ENCODE measurements at regions not wholly inside any gene's neighbourhood (a gene's known extent, or its start where the extent isn't known, plus 50 kb on each side); places are given as distances from the start of the nearest gene placed in this dataset.
"Not testable (repeated sequence)": the region's sequence is repeated elsewhere in the genome, so short reads cannot be mapped to it uniquely, and the experiment has no call there.

- Histone ChIP-seq H3K9me3 (ENCODE audit: low read depth) (no peaks in the 10 kb centered on the region), H3K4me1 (ENCODE audit: low read depth) (no peaks in the 10 kb centered on the region), H3K27me3 (no peaks in the 10 kb centered on the region), H3K36me3 (no peaks in the 10 kb centered on the region), H3K4me3 (no peak overlapping the region), H3K27ac (no peak overlapping the region)
- DNase-seq (ENCODE audit: low read depth in 1 of 2, low spot score in 1 of 2), result no peak
- TF ChIP-seq CTCF (IDR thresholded peaks at IDR 0.05; ENCODE audit: low read depth, low read length), result no peak
Measured at GRCh38 chr13:59277106-59277505, 886.6 kb downstream of the DIAPH3 start.

GRCh38 chr13:59279028-59279427 lies 884.7 kb downstream of the DIAPH3 start:
- DNase-seq (ENCODE audit: low read depth in 1 of 2, low spot score in 1 of 2), result peak; percentile 1 to 10
- H3K9me3 ChIP-seq (ENCODE audit: low read depth), result no peaks in the 10 kb centered on the region
- no peak overlapping the region for H3K27ac ChIP-seq
- no peaks in the 10 kb centered on the region for H3K27me3 ChIP-seq
- no peak for TF ChIP-seq CTCF (IDR thresholded peaks at IDR 0.05; ENCODE audit: low read depth, low read length)
- no peaks in the 10 kb centered on the region for H3K4me1 ChIP-seq (ENCODE audit: low read depth)
- H3K36me3 ChIP-seq, result no peaks in the 10 kb centered on the region
- no peak overlapping the region for H3K4me3 ChIP-seq

DNA sequence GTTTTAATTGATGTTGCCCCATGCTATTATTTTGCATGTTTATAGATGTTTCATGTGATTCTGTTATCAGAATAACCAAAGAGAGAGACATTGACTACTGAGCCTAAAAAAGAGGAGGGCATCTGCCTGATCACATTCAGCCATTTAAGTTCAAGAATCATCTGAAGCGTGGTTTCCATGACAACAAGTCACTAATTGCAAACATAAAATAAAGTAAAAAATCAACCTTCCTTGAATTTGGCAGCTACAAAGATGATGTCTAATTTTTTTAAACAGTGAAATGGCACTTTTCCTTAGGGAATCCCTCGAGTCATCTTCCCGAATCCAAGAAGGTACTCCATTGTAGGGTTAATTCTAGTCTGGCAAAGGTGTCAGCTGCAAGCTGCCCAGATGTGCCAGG lies 884.2 kb downstream of the DIAPH3 start:
- Histone ChIP-seq H3K27me3 (no peaks in the 10 kb centered on the region), H3K9me3 (ENCODE audit: low read depth) (no peaks in the 10 kb centered on the region), H3K27ac (no peak overlapping the region), H3K36me3 (no peaks in the 10 kb centered on the region), H3K4me3 (no peak overlapping the region), H3K4me1 (ENCODE audit: low read depth) (no peaks in the 10 kb centered on the region)
- no peak for TF ChIP-seq CTCF (IDR thresholded peaks at IDR 0.05; ENCODE audit: low read depth, low read length)
- DNase-seq (ENCODE audit: low read depth in 1 of 2, low spot score in 1 of 2), result no peak

DNA sequence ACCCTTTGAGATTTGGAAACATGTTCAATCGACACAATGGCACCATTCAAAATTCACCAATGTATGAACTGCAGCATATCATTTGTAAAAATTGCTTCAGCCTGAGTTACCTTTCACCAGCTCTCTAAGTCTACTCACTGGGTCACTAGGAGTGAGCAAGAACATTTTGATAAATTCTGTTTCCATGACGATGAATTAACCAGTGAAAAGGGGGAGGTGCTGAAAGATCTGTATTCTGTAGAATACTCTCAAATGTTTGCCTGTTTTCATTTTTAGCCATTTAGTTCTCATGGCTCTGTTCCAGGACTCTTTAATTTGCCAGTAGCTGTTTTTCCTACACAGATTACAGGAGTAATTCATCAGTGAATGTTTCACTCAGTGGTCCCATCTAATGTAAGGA lies 883.4 kb downstream of the DIAPH3 start:
- peak in 1 of 2 donors; percentile 22 for DNase-seq (ENCODE audit: low read depth in 1 of 2, low spot score in 1 of 2)
- Histone ChIP-seq H3K27ac (no peak overlapping the region), H3K4me3 (no peak overlapping the region)

GRCh38 chr13:59281453-59281852 lies 882.3 kb downstream of the DIAPH3 start:
- no peak overlapping the region for H3K27ac ChIP-seq
- TF ChIP-seq CTCF (IDR thresholded peaks at IDR 0.05; ENCODE audit: low read depth, low read length), result no peak

More for the DNA sequence above, 883.4 kb downstream of the DIAPH3 start:
- no peak for TF ChIP-seq CTCF (IDR thresholded peaks at IDR 0.05; ENCODE audit: low read depth, low read length)
- Histone ChIP-seq H3K4me1 (ENCODE audit: low read depth) (no peaks in the 10 kb centered on the region), H3K27me3 (no peaks in the 10 kb centered on the region), H3K36me3 (no peaks in the 10 kb centered on the region), H3K9me3 (ENCODE audit: low read depth) (no peaks in the 10 kb centered on the region)

DNA sequence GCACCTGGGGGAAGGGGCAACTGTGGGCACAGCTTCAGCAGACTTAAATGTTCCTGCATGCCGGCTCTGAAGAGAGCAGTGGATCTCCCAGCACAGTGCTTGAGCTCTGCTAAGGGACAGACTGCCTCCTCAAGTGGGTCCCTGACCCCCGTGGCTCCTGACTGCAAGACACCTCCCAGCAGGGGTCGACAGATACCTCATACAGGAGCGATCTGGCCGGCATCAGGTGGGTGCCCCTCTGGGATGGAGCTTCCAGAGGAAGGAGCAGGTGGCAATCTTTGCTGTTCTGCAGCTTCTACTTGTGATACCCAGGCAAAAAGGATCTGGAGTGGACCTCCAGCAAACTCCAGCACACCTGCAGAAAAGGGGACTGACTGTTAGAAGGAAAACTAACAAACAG lies 871.5 kb downstream of the DIAPH3 start:
- not testable (repeated sequence) for H3K9me3 ChIP-seq (ENCODE audit: low read depth); H3K4me3 ChIP-seq; H3K27ac ChIP-seq; H3K27me3 ChIP-seq; H3K36me3 ChIP-seq; H3K4me1 ChIP-seq (ENCODE audit: low read depth); DNase-seq (ENCODE audit: low read depth in 1 of 2, low spot score in 1 of 2)

More at GRCh38 chr13:59281453-59281852, 882.3 kb downstream of the DIAPH3 start:
- DNase-seq (ENCODE audit: low read depth in 1 of 2, low spot score in 1 of 2), result no peak
- no peaks in the 10 kb centered on the region for H3K36me3 ChIP-seq
- no peak overlapping the region for H3K4me3 ChIP-seq
- no peaks in the 10 kb centered on the region for H3K9me3 ChIP-seq (ENCODE audit: low read depth)
- no peaks in the 10 kb centered on the region for H3K27me3 ChIP-seq
- no peaks in the 10 kb centered on the region for H3K4me1 ChIP-seq (ENCODE audit: low read depth)
